ENCODE measurements at regions not wholly inside any gene's neighbourhood (a gene's known extent, or its start where the extent isn't known, plus 50 kb on each side); places are given as distances from the start of the nearest gene placed in this dataset.

DNA sequence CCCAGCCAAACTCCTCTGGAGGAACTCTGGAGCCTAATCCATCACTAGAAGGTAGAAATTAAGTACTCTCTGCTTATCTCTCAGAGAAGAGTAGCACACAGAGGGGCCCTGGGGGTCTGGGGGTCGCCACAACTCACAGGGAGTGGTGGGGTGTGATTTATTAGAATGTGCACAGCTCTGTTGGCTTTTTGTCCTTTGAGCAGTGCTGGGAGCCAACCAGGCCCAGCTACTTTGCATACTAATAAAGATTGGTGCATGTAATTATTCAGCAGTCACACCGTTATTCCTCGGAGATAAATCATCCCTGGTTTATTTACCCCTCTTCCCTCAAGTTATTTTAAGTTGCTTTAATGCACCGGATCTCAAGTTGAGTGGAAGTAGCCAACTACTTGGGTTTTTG lies 606.7 kb upstream of the EEF2KMT start:
- no peaks in the 10 kb centered on the region for H3K4me1 Mint-ChIP-seq (ENCODE audit: low read depth)
- TF ChIP-seq, protein P1, sequence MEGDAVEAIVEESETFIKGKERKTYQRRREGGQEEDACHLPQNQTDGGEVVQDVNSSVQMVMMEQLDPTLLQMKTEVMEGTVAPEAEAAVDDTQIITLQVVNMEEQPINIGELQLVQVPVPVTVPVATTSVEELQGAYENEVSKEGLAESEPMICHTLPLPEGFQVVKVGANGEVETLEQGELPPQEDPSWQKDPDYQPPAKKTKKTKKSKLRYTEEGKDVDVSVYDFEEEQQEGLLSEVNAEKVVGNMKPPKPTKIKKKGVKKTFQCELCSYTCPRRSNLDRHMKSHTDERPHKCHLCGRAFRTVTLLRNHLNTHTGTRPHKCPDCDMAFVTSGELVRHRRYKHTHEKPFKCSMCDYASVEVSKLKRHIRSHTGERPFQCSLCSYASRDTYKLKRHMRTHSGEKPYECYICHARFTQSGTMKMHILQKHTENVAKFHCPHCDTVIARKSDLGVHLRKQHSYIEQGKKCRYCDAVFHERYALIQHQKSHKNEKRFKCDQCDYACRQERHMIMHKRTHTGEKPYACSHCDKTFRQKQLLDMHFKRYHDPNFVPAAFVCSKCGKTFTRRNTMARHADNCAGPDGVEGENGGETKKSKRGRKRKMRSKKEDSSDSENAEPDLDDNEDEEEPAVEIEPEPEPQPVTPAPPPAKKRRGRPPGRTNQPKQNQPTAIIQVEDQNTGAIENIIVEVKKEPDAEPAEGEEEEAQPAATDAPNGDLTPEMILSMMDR (IDR thresholded peaks at IDR 0.05): no peak
- H3K9me3 Mint-ChIP-seq: peaks cover 69% of the 10 kb centered on the region
- H3K4me3 Mint-ChIP-seq: no peak overlapping the region
- H3K27ac Mint-ChIP-seq: no peak overlapping the region
- no peak for DNase-seq
- peaks cover 2% of the 10 kb centered on the region for H3K27me3 Mint-ChIP-seq (ENCODE audit: insufficient read depth)
- peaks cover 5% of the 10 kb centered on the region; the same call in 1 of the 2 replicates for H3K36me3 Mint-ChIP-seq (ENCODE audit: low read depth)

DNA sequence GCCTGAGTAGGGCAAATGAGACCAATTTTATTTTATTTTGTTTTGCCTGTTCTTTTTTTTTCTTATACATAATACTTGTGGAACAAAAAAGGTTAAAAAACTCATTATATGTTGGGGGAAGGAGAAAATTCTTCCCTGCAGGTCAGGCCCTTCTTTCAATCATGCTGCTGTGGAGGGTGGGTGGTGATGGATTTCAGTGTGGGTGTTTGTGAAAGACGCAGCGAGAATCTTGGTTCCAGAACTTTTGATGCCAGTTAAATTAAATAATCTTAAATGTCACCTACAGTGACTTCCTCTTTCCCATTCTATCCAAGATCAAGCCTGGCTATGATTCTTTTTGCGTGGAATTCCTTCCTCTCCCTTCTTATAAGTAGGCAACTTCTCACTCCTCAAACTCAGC lies 595.8 kb upstream of the EEF2KMT start:
- no peak overlapping the region for H3K27ac Mint-ChIP-seq
- H3K27me3 Mint-ChIP-seq (ENCODE audit: insufficient read depth): no peaks in the 10 kb centered on the region
- no peaks in the 10 kb centered on the region for H3K36me3 Mint-ChIP-seq (ENCODE audit: low read depth)
- peaks cover 59% of the 10 kb centered on the region for H3K9me3 Mint-ChIP-seq
- TF ChIP-seq, protein P1 (IDR thresholded peaks at IDR 0.05): no peak
- DNase-seq: no peak
- H3K4me3 Mint-ChIP-seq: no peak overlapping the region
- no peaks in the 10 kb centered on the region for H3K4me1 Mint-ChIP-seq (ENCODE audit: low read depth)

DNA sequence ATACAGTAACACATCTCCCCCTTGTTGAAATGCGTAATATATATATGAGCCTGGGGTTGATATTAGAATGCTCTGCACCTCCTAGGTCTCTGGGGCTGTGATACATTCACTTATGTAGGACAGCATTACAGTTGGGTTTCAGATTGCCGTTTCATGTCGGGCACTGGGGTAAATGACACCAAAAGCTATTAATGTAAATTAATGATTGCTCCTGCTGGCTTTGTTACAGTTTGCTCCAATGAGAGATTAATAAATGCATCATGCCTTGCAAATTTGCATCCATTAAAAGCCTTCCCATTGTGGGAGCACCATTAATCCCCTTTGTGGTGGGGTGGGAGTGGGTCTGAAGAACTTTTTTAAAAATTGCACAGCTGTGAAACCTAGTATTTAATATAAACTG lies 584.4 kb upstream of the EEF2KMT start:
- TF ChIP-seq, protein P1 (IDR thresholded peaks at IDR 0.05): no peak

DNA sequence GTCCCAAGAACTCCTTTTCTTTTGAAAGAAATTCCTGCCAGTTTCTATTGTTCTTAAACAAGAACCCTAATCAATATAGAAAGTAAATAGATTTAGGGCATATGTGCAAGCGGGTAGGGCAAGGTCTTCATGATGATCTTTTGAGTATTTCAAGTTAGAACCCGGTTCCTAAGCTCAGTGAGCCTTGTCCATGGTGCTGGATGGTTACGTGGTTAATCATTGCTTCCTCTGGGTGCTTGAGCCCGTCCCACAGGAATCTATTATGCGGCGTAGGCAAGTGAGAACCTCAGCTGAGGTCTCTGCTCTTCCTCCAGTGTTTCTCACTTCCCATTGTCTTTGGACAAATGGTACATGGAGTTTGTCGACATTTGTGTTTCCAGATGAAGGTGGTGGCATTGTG lies 580.8 kb upstream of the EEF2KMT start:
- H3K4me1 Mint-ChIP-seq (ENCODE audit: low read depth): no peaks in the 10 kb centered on the region
- peaks cover 9% of the 10 kb centered on the region for H3K36me3 Mint-ChIP-seq (ENCODE audit: low read depth)

More for the DNA sequence above, 584.4 kb upstream of the EEF2KMT start:
- H3K36me3 Mint-ChIP-seq (ENCODE audit: low read depth): peaks cover 9% of the 10 kb centered on the region
- no peak overlapping the region for H3K4me3 Mint-ChIP-seq
- no peaks in the 10 kb centered on the region for H3K4me1 Mint-ChIP-seq (ENCODE audit: low read depth)
- no peak overlapping the region for H3K27ac Mint-ChIP-seq
- no peak for DNase-seq
- H3K27me3 Mint-ChIP-seq (ENCODE audit: insufficient read depth): no peaks in the 10 kb centered on the region; the same call in 1 of the 2 replicates
- peaks cover 50% of the 10 kb centered on the region for H3K9me3 Mint-ChIP-seq

DNA sequence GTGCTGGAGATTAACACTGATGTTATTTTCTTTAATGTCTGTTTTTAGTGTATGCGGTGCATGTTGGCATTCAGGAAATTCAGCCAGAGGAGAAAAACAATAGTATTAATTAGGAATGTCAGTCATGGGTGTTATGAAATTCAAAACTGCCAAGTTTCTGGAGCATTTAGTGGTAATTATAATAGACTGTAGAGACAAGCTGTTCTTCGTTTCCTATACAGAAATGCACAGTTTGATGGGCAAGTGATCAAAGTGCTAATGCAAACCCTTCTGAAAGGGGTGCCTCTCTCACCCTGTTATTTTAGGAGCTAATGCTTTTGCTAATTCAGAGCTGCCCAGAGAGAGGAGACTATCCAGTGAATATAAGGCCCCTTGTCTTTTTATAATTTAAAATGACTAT lies 573.8 kb upstream of the EEF2KMT start:
- DNase-seq: no peak
- no peak overlapping the region for H3K27ac Mint-ChIP-seq
- no peaks in the 10 kb centered on the region for H3K27me3 Mint-ChIP-seq (ENCODE audit: insufficient read depth)
- TF ChIP-seq, protein P1 (IDR thresholded peaks at IDR 0.05): no peak
- H3K4me3 Mint-ChIP-seq: no peak overlapping the region
- peaks cover 50% of the 10 kb centered on the region for H3K9me3 Mint-ChIP-seq
- no peaks in the 10 kb centered on the region for H3K4me1 Mint-ChIP-seq (ENCODE audit: low read depth)
- H3K36me3 Mint-ChIP-seq (ENCODE audit: low read depth): no peaks in the 10 kb centered on the region

More for the DNA sequence above, 580.8 kb upstream of the EEF2KMT start:
- TF ChIP-seq, protein P1 (IDR thresholded peaks at IDR 0.05): no peak
- no peak overlapping the region for H3K4me3 Mint-ChIP-seq
- H3K27ac Mint-ChIP-seq: no peak overlapping the region
- H3K27me3 Mint-ChIP-seq (ENCODE audit: insufficient read depth): no peaks in the 10 kb centered on the region; the same call in 1 of the 2 replicates
- no peak for DNase-seq
- peaks cover 47% of the 10 kb centered on the region for H3K9me3 Mint-ChIP-seq

DNA sequence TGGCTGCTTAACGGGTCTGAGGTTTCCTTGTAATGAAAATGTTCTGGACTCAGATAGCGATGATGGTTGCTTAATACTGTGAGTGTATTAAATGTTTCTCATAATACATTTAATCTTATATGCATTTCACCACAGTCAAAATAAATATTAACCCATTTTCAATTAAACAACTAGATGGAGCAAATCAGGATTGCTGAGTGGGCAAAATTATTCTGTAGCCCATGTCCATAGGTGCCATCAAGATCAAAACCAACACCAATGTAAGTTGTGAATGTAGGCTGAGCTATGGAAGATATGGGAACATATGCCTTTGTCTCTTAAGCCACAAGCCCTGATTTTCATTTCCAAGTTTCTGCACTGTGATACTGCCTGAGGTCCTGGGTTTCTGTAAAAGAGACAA lies 572.6 kb upstream of the EEF2KMT start:
- Mint-ChIP-seq H3K27ac (no peak overlapping the region), H3K9me3 (peaks cover 59% of the 10 kb centered on the region), H3K27me3 (ENCODE audit: insufficient read depth) (no peaks in the 10 kb centered on the region), H3K4me1 (ENCODE audit: low read depth) (no peaks in the 10 kb centered on the region), H3K4me3 (no peak overlapping the region), H3K36me3 (ENCODE audit: low read depth) (no peaks in the 10 kb centered on the region; the same call in 1 of the 2 replicates)
- TF ChIP-seq, protein P1 (IDR thresholded peaks at IDR 0.05): no peak
- no peak for DNase-seq
